Activated B cell treated with CpG ODN at 0.5 μM for 24 hours (primary cell): ENCODE measurements at regions not wholly inside any gene's neighbourhood (a gene's known extent, or its start where the extent isn't known, plus 50 kb on each side); places are given as distances from the start of the nearest gene placed in this dataset.

Experiments used
- ATAC-seq: fragments of 200-7000 bp; cut with Tn5 transposase; one replicate; pipeline ENCODE4 v1.10.0; 2021; ENCODE audit warnings: low read depth, mild to moderate bottlenecking, moderate library complexity
- CTCF ChIA-PET: fragments of 350-600 bp; sonication (Branson Sonifier 250); formaldehyde crosslinking; loops from one replicate; lab custom pipeline; 2021; ENCODE audit warnings: antibody characterized with exemption; lab: Charles Lee
- POLR2A ChIA-PET: fragments of 350-600 bp; sonication (Branson Sonifier 250); formaldehyde crosslinking; loops from one replicate; lab custom pipeline; 2021; ENCODE audit warnings: antibody characterized with exemption; lab: Charles Lee
- DNase-seq: peaks from one replicate; pipeline ENCODE4 v3.0.0; 2022
- H3K27ac Mint-ChIP-seq: one replicate; pipeline ENCODE4 v1.8.0; 2020; ENCODE audit warnings: mixed read lengths
- H3K27me3 Mint-ChIP-seq: one replicate; pipeline ENCODE4 v1.8.0; 2021; ENCODE audit warnings: mixed read lengths
- H3K36me3 Mint-ChIP-seq: one replicate; pipeline ENCODE4 v1.8.0; 2021; ENCODE audit warnings: low read depth, mixed read lengths
- H3K4me1 Mint-ChIP-seq: one replicate; pipeline ENCODE4 v1.8.0; 2021; ENCODE audit warnings: mixed read lengths
- H3K4me3 Mint-ChIP-seq: one replicate; pipeline ENCODE4 v1.8.0; 2020; ENCODE audit warnings: mild to moderate bottlenecking, mixed read lengths
- H3K9me3 Mint-ChIP-seq: one replicate; pipeline ENCODE4 v1.8.0; 2020; ENCODE audit warnings: mixed read lengths
- CTCF ChIP-seq: fragments of 200-600 bp; IDR thresholded peaks from one replicate; pipeline ENCODE4 v1.8.0; 2022; ENCODE audit warnings: antibody characterized with exemption, mild to moderate bottlenecking
- intact Hi-C: fragments of 100-400 bp; cut with micrococcal nuclease; formaldehyde crosslinking; loops from one replicate; pipeline ENCODE4 v1.15.1; 2024

- Mint-ChIP-seq H3K4me1 (no peaks in the 10 kb centered on the region), H3K4me3 (no peak overlapping the region), H3K27ac (no peak overlapping the region), H3K9me3 (no peaks in the 10 kb centered on the region), H3K36me3 (no peaks in the 10 kb centered on the region), H3K27me3 (no peaks in the 10 kb centered on the region)
- no peak for ATAC-seq
- intact Hi-C loops = no loop called here
- DNase-seq = no peak
- CTCF ChIA-PET = no interaction called here
- TF ChIP-seq CTCF = no peak
- POLR2A ChIA-PET = no interaction called here
Observed at GRCh38 chr13:57858376-57858775, 226.8 kb downstream of the PCDH17 start.

- peaks cover 2% of the 10 kb centered on the region for H3K9me3 Mint-ChIP-seq
- no peak overlapping the region for H3K27ac Mint-ChIP-seq
- intact Hi-C loops = no loop called here
- ATAC-seq (no peak), DNase-seq (no peak)
- H3K4me1 Mint-ChIP-seq = no peaks in the 10 kb centered on the region
- no peaks in the 10 kb centered on the region for H3K36me3 Mint-ChIP-seq
- TF ChIP-seq CTCF = no peak
- H3K4me3 Mint-ChIP-seq = no peak overlapping the region
- H3K27me3 Mint-ChIP-seq = no peaks in the 10 kb centered on the region
- POLR2A ChIA-PET = no interaction called here
- CTCF ChIA-PET = no interaction called here
Observed at GRCh38 chr13:57862879-57863278, 231.3 kb downstream of the PCDH17 start.

- Mint-ChIP-seq H3K9me3 (peaks cover 10% of the 10 kb centered on the region), H3K27ac (no peak overlapping the region), H3K36me3 (no peaks in the 10 kb centered on the region), H3K4me1 (no peaks in the 10 kb centered on the region), H3K27me3 (no peaks in the 10 kb centered on the region), H3K4me3 (no peak overlapping the region)
- ChIA-PET CTCF (no interaction called here), POLR2A (no interaction called here)
- no peak for DNase-seq
- no peak for ATAC-seq
- no peak for TF ChIP-seq CTCF
- intact Hi-C loops = no loop called here
Observed at GRCh38 chr13:57865600-57866294, 234.2 kb downstream of the PCDH17 start.

GRCh38 chr13:57874530-57874929 is 243.0 kb downstream of the PCDH17 start:
- H3K4me1 Mint-ChIP-seq = no peaks in the 10 kb centered on the region
- CTCF ChIA-PET = no interaction called here
- intact Hi-C loops = no loop called here
- H3K36me3 Mint-ChIP-seq = no peaks in the 10 kb centered on the region
- no peaks in the 10 kb centered on the region for H3K27me3 Mint-ChIP-seq
- H3K4me3 Mint-ChIP-seq = no peak overlapping the region
- no peak for DNase-seq
- no peak overlapping the region for H3K27ac Mint-ChIP-seq
- peaks cover 11% of the 10 kb centered on the region for H3K9me3 Mint-ChIP-seq
- no peak for TF ChIP-seq CTCF
- no peak for ATAC-seq
- POLR2A ChIA-PET = no interaction called here

GRCh38 chr13:57877601-57878000 is 246.1 kb downstream of the PCDH17 start:
- DNase-seq (no peak), ATAC-seq (no peak)
- Mint-ChIP-seq H3K4me3 (no peak overlapping the region), H3K36me3 (no peaks in the 10 kb centered on the region), H3K27me3 (no peaks in the 10 kb centered on the region), H3K9me3 (peaks cover 7% of the 10 kb centered on the region), H3K4me1 (no peaks in the 10 kb centered on the region), H3K27ac (no peak overlapping the region)
- TF ChIP-seq CTCF = no peak
- ChIA-PET CTCF (no interaction called here), POLR2A (no interaction called here)
- intact Hi-C loops = no loop called here
